ENCODE measurements at regions not wholly inside any gene's neighbourhood (a gene's known extent, or its start where the extent isn't known, plus 50 kb on each side); places are given as distances from the start of the nearest gene placed in this dataset.

GRCh38 chr2:195037045-195037444 is 620.0 kb upstream of the SLC39A10 start:
- Histone ChIP-seq H3K9me3 (no peaks in the 10 kb centered on the region), H3K36me3 (no peaks in the 10 kb centered on the region), H3K27ac (no peak overlapping the region), H3K4me3 (no peak overlapping the region), H3K4me1 (no peaks in the 10 kb centered on the region), H3K27me3 (no peaks in the 10 kb centered on the region)
- TF ChIP-seq CTCF (IDR thresholded peaks at IDR 0.05) (no peak), EP300 (IDR thresholded peaks at IDR 0.05) (no peak), POLR2AphosphoS5 (IDR thresholded peaks at IDR 0.05) (no peak), POLR2A (IDR thresholded peaks at IDR 0.05) (no peak)
- 20 to 78% methylated on average over 2 of the region's 2 CpGs for WGBS, 2 donors
- no peak for DNase-seq
- intact Hi-C loops (cut with DNase I) = no loop called here

- Histone ChIP-seq H3K4me1 (no peaks in the 10 kb centered on the region), H3K27me3 (no peaks in the 10 kb centered on the region), H3K4me3 (no peak overlapping the region), H3K27ac (no peak overlapping the region), H3K9me3 (no peaks in the 10 kb centered on the region), H3K36me3 (no peaks in the 10 kb centered on the region)
- WGBS, 2 donors = 94 to 95% methylated on average over 1 of the region's 1 CpG
- DNase-seq = no peak
- intact Hi-C loops (cut with DNase I) = no loop called here
- TF ChIP-seq POLR2A (IDR thresholded peaks at IDR 0.05) = no peak
- no peak for TF ChIP-seq EP300 (IDR thresholded peaks at IDR 0.05)
- TF ChIP-seq POLR2AphosphoS5 (IDR thresholded peaks at IDR 0.05) = no peak
- TF ChIP-seq CTCF (IDR thresholded peaks at IDR 0.05) = no peak
Observed at GRCh38 chr2:195031411-195031810, 625.6 kb upstream of the SLC39A10 start.

- Histone ChIP-seq H3K27ac (no peak overlapping the region), H3K4me1 (no peaks in the 10 kb centered on the region), H3K4me3 (no peak overlapping the region), H3K9me3 (no peaks in the 10 kb centered on the region), H3K36me3 (no peaks in the 10 kb centered on the region), H3K27me3 (no peaks in the 10 kb centered on the region)
- DNase-seq = no peak
- 75 to 80% methylated on average over 4 of the region's 4 CpGs for WGBS, 2 donors
- intact Hi-C loops (cut with DNase I) = no loop called here
- TF ChIP-seq POLR2A (IDR thresholded peaks at IDR 0.05) (no peak), CTCF (IDR thresholded peaks at IDR 0.05) (no peak), POLR2AphosphoS5 (IDR thresholded peaks at IDR 0.05) (no peak), EP300 (IDR thresholded peaks at IDR 0.05) (no peak)
Observed at GRCh38 chr2:195029804-195030654, 627.0 kb upstream of the SLC39A10 start.

GRCh38 chr2:195027947-195028346 is 629.1 kb upstream of the SLC39A10 start:
- intact Hi-C loops (cut with DNase I) = no loop called here
- H3K27ac ChIP-seq = no peak overlapping the region
- 57 to 64% methylated on average over 4 of the region's 4 CpGs for WGBS, 2 donors
- no peaks in the 10 kb centered on the region for H3K27me3 ChIP-seq
- no peaks in the 10 kb centered on the region for H3K36me3 ChIP-seq
- no peak overlapping the region for H3K4me3 ChIP-seq
- no peaks in the 10 kb centered on the region for H3K4me1 ChIP-seq
- no peaks in the 10 kb centered on the region for H3K9me3 ChIP-seq
- no peak for DNase-seq
- TF ChIP-seq EP300 (IDR thresholded peaks at IDR 0.05) = no peak
- no peak for TF ChIP-seq POLR2A (IDR thresholded peaks at IDR 0.05)
- TF ChIP-seq CTCF (IDR thresholded peaks at IDR 0.05) = no peak
- no peak for TF ChIP-seq POLR2AphosphoS5 (IDR thresholded peaks at IDR 0.05)

Measured in sigmoid colon (tissue), 6 donors.